ENCODE measurements at regions not wholly inside any gene's neighbourhood (a gene's known extent, or its start where the extent isn't known, plus 50 kb on each side); places are given as distances from the start of the nearest gene placed in this dataset.

DNA sequence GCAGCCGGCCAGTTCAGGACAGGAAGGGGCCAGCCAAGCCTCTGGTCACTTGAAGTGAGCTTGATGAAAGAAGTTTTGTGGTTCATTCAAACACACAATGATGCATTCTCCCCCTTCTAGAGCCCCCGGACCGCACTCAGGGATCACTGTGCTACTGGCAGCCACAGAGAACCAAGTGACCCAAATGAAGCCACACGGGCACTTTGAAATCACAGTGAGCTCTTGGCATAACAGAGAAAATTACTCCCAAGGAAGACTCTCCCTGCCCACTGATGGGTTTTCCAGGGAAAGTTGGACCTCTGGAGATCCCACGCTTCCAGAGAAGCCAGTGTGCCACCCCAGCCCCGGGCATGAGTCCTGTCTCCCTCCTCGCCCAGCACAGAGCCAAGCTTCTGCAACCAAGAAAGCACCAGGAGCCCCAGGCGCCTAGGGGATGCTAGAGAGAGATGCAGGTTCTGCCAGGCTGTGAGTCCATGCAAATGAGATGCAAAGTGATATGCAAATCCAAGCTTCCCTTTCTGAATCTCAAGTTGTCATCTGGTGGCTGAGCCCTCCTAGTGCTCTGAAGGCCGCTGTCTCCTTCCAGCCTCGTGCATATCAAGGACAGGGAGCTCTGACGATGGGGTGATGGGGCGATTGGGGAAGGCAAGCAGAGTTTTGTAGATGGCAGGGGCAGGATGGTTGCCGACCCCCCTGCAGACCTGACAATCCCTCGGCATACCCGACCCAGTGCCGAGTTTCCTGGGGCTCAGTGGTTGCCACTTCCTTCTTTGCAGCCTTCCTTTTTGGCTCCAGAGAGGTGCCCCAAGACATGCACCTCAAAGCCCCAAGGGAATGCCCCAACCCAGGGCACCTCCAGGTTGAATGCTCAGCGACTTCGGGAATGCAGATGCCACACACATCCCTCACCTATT lies 59.7 kb upstream of the TNRC6C start:
- TF ChIP-seq, protein P1, sequence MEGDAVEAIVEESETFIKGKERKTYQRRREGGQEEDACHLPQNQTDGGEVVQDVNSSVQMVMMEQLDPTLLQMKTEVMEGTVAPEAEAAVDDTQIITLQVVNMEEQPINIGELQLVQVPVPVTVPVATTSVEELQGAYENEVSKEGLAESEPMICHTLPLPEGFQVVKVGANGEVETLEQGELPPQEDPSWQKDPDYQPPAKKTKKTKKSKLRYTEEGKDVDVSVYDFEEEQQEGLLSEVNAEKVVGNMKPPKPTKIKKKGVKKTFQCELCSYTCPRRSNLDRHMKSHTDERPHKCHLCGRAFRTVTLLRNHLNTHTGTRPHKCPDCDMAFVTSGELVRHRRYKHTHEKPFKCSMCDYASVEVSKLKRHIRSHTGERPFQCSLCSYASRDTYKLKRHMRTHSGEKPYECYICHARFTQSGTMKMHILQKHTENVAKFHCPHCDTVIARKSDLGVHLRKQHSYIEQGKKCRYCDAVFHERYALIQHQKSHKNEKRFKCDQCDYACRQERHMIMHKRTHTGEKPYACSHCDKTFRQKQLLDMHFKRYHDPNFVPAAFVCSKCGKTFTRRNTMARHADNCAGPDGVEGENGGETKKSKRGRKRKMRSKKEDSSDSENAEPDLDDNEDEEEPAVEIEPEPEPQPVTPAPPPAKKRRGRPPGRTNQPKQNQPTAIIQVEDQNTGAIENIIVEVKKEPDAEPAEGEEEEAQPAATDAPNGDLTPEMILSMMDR (IDR thresholded peaks at IDR 0.05), result no peak
- TF ChIP-seq POLR2A (IDR thresholded peaks at IDR 0.05) (no peak), EP300 (IDR thresholded peaks at IDR 0.05; ENCODE audit: low read depth) (no peak), POLR2AphosphoS5 (IDR thresholded peaks at IDR 0.05) (no peak)

Measured in transverse colon (tissue), 4 donors.